ENCODE measurements at regions not wholly inside any gene's neighbourhood (a gene's known extent, or its start where the extent isn't known, plus 50 kb on each side); places are given as distances from the start of the nearest gene placed in this dataset.

- DNase-seq (ENCODE audit: low read depth) = no peak
Measured at GRCh38 chr22:48882636-48883200, 945.0 kb downstream of the BRD1 start.

GRCh38 chr22:48881326-48881980, 946.2 kb downstream of the BRD1 start:
- DNase-seq (ENCODE audit: low read depth) = no peak

GRCh38 chr22:48880749-48881148, 946.9 kb downstream of the BRD1 start:
- no peak for DNase-seq (ENCODE audit: low read depth)

- no peak for DNase-seq (ENCODE audit: low read depth)
Measured at GRCh38 chr22:48876951-48877350, 950.7 kb downstream of the BRD1 start.

DNA sequence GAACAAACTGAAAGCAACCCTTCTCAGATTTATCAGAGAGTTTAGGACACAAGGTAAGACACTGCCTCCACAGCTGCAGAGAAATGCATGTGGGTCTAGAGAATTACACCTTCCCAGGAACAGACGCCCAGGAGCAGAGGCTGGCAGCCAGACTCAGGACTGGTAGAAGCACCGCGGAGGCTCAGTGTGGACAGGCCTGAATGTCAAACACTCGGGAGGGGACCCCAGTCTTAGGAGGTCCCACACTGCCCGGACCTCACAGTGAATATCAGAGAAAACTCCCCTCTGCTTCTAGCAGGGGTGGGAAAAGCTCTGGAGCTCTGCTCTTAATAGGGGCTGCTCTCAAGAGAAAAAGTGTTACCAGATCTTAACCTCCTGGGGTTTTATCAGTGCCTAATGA, 952.7 kb downstream of the BRD1 start:
- no peak for DNase-seq (ENCODE audit: low read depth)

- no peak for DNase-seq (ENCODE audit: low read depth)
Measured at GRCh38 chr22:48873191-48873520, 954.5 kb downstream of the BRD1 start.

DNA sequence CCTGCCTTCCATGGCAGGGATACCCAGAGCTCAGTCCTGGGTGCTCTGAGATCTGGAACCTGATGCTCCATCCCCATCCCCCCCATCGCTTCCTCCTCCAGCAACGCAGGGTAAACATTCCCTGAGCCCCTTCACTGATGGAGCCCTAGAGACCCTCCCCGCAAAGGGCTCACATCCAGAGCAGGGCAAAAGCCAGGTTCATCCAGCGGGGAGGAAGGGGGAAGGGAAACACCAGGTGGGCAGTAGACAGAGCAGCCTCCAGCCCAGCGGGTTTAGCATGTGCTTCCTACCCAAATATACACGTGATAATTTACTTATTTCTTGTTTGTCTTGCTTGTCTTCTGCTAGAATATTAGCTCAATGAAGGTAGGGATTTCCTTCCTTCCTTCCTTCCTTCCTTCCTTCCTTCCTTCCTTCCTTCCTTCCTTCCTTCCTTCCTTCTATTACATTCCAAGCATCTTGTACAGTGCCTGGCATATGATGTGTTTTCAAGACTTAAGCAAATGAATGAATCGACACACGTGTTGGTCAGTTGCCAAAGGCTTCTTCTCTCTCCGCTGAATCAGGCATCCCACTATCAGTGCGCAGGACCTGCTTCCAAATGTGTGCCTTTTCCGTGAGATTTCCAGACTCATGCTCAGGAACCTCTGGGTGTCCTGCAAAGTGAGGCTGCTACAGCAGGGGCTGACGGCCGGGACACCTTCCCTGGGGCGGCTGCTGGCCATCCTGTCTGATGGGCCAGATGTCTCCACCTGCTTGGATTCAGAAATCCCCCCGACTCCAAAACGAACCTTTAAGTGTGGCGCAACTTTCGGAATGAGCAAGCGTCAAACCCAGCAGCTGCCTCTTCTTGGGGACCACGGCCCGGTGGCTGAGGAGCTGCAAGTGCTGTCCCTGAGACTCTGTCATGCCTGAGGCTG, 955.1 kb downstream of the BRD1 start:
- DNase-seq (ENCODE audit: low read depth) = no peak

GRCh38 chr22:48871176-48871840, 956.4 kb downstream of the BRD1 start:
- DNase-seq (ENCODE audit: low read depth) = no peak

- DNase-seq (ENCODE audit: low read depth) = no peak
Measured at GRCh38 chr22:48870436-48870835, 957.2 kb downstream of the BRD1 start.

GRCh38 chr22:48869788-48870187, 957.9 kb downstream of the BRD1 start:
- DNase-seq (ENCODE audit: low read depth) = no peak

- no peak for DNase-seq (ENCODE audit: low read depth)
Measured at GRCh38 chr22:48869161-48869560, 958.5 kb downstream of the BRD1 start.

DNA sequence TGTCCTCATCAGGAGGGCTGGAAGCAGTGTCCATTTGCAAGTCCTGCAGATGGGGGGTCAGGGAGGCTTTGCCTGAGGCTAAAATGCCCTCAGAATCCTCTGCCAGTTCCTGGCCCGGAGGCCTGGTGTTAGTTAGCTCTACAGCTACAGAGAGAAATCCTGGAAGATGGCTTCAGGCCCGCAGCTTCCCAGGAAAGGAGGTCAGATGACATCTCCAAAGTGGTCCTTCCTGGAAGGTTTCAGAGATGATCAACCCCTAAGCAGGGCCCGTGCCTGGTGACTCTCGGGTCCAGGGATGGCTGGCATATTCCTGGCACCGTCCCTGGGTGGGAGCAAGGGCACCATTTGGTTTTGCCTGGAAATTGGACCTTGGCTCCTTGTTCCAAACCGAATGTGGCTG, 959.1 kb downstream of the BRD1 start:
- no peak for DNase-seq (ENCODE audit: low read depth)

- no peak for DNase-seq (ENCODE audit: low read depth)
Measured at GRCh38 chr22:48867891-48868290, 959.8 kb downstream of the BRD1 start.

DNA sequence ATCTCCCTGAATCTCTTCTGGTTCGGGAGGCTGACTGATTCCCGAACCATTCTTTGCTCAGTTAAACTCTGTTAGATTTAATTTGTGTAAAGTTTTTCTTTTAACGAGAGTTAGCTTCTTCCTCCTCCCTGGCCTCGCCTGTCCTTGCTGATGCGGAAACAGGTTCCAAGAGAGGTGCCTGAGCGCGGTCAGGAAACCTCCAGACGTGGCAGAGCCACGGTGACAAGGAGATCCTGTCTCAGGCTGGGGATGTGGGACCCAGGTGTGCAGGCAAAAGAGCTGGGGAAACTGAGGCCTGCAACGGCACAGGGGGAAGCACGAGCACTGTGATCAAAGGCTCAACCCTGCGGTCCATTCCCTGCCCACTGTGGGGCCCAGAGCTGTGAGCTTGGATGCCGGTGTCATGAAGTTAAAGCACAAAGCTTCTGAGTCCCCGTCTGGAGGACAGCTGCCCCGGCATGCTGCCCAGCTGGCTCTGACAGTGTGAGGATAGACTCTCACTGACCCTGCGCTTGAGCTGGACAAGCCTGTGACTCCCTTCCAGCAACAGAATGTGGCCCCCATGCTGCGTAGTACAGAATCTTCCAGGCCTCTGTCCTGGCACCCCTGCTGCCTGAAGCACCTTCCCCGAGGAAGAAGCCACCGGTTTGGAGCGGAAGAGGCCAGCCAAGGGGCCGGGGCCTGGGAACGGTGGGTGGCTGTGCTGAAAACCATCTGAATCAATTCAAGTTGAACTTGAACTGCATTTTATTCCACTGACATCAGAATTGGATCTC, 960.6 kb downstream of the BRD1 start:
- no peak for DNase-seq (ENCODE audit: low read depth)

DNA sequence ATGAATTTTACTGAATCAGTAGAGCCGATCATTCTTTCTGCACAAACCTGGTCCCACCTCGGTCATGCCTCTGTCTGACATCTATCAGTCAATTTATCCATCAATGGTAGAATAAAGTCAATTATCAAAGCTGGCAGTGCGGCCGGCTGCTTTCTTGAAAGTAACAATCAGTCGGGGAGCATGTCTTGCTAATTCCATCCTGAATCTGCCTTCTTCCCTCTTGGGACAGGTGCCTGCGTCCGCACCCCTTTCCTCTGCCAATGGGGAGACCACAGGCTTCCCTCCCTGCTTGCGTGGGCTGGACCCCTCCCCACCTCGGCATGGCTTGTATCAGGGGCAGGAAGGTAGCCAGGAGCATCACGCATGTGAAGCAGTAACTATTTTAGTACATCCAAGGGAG, 962.9 kb downstream of the BRD1 start:
- no peak for DNase-seq (ENCODE audit: low read depth)

DNA sequence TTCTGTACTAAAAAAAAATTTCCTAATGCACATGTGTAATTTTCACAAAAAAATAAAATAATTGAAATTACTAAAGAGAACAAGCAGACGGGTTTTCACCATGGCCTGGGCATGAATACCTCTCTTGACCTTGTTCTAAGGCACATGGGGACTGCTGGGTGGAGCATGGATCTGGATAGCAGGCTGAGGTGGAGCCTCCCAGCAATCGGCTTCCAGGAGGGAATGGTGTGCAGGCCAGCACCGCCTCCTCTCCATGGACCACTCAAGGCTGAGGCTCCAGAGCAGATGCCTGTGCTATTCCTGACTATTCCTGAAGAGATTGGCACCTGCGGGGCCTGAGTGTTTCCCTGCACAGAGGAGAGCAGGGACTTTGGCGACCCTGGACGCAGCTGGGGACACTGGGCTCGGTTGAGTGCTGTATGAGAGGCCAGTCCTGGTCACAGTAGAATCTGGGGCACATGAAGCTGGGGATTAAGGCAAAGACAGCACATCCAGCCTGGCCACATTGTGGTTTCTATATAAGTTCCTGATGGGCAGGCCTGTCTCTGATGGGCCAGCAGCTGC, 963.6 kb downstream of the BRD1 start:
- no peak for DNase-seq (ENCODE audit: low read depth)

DNA sequence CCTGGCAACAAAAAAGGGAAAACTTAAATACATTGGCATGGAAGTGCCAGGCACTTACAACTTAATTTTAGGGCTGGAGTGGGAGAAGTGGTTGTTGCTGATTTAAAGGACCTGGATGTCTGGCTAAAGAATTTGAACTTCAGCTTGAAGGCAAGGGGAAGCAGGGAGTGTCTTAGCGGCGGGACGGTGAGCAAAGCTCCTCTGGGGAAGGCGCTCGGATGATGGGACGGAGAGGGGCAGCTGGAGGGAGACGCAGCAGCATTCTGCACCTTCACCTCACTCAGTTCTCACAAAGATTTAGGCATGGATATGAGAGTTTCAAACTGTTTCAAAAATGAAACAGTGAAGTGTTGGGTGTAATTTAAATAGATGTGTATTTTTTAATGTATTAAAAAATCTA, 967.1 kb downstream of the BRD1 start:
- no peak for DNase-seq (ENCODE audit: low read depth)

DNA sequence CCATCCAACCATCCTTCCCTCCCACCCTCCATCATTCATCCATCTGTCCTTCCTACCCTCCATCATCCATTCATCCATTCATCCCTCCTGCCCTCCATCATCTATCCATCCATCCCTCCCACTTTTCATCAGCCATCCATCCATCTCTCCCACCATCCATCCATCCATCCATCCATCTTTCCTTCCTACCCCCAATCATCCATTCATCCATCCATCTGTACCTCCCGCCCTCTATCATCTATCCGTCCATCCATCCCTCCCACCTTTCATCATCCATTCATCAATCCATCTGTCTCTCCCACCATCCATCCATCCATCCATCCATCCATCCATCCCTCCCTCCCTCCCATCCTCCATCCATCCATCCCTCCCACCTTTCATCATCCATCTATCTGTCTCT, 968.8 kb downstream of the BRD1 start:
- DNase-seq (ENCODE audit: low read depth) = no peak

GRCh38 chr22:48858121-48858520, 969.6 kb downstream of the BRD1 start:
- no peak for DNase-seq (ENCODE audit: low read depth)

- no peak for DNase-seq (ENCODE audit: low read depth)
Measured at GRCh38 chr22:48857202-48857805, 970.4 kb downstream of the BRD1 start.

DNA sequence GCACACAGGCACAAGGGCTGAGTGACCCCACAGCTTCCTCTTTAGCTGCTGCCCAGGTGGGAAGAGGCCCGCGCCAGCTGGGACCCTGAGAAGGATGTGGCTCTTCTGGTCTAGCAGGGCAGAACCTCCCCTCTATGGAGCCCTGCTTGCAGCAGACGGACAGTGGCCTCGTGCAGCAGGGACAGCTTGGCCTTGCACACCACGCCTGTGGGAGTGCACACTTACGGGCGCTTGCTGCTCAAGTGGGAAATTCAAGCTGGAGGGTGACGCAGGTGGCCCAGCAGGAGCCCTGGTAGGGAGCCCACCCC, 971.4 kb downstream of the BRD1 start:
- DNase-seq (ENCODE audit: low read depth) = no peak
